OCI-LY7 (cell line): ENCODE measurements at regions not wholly inside any gene's neighbourhood (a gene's known extent, or its start where the extent isn't known, plus 50 kb on each side); places are given as distances from the start of the nearest gene placed in this dataset.
A peak's percentile ranks its signal among the peaks of the same experiment; 100 is the strongest.

Source experiments
- BruUV-seq: library from RNA; stranded (reverse); fragments of 400-500 nt; replicated peaks from 2 replicates; lab custom pipeline; 2021; lab: Mats Ljungman, UMichigan
- CTCF ChIA-PET: fragments of 300-600 bp; sonication (Branson Sonifier 250); formaldehyde crosslinking; loops from one replicate; lab custom pipeline; 2022; ENCODE audit warnings: antibody characterized with exemption; ENCODE audit not compliant: unreplicated experiment; lab: Charles Lee
- POLR2A ChIA-PET: fragments of 300-600 bp; sonication (Branson Sonifier 250); formaldehyde crosslinking; loops from one replicate; lab custom pipeline; 2022; ENCODE audit warnings: antibody characterized with exemption; lab: Charles Lee
- DNase-seq: peaks from one replicate; pipeline ENCODE4 v3.0.0-alpha.2; 2015; ENCODE audit warnings: low spot score
- H2AFZ ChIP-seq: fragments of 200-600 bp; sonication (generic), shearing (Covaris generic); 2 replicates; pipeline ENCODE4 v1.6.1; 2014; ENCODE audit warnings: mild to moderate bottlenecking, antibody characterized with exemption, low read length, moderate library complexity
- H3K27ac ChIP-seq: fragments of 200-600 bp; sonication (generic); 2 replicates; pipeline ENCODE4 v1.5.1; 2014; ENCODE audit warnings: mixed run types, low read depth, mild to moderate bottlenecking, moderate library complexity, low read length, inconsistent platforms; ENCODE audit not compliant: poor library complexity, severe bottlenecking
- H3K36me3 ChIP-seq: fragments of 200-600 bp; sonication (generic); 2 replicates; pipeline ENCODE4 v1.6.1; 2014; ENCODE audit warnings: mild to moderate bottlenecking, antibody characterized with exemption, low read length, moderate library complexity, mixed read lengths; ENCODE audit not compliant: insufficient read depth
- H3K4me1 ChIP-seq: fragments of 200-600 bp; sonication (generic); 2 replicates; pipeline ENCODE4 v1.5.1; 2014; ENCODE audit warnings: mild to moderate bottlenecking, low read length; ENCODE audit not compliant: insufficient read depth, poor library complexity, severe bottlenecking
- H3K4me2 ChIP-seq: fragments of 200-600 bp; sonication (generic); 2 replicates; pipeline ENCODE4 v1.6.1; 2014; ENCODE audit warnings: mild to moderate bottlenecking, low read length
- H3K4me3 ChIP-seq: fragments of 200-600 bp; sonication (generic); 2 replicates; pipeline ENCODE4 v1.5.1; 2014; ENCODE audit warnings: mild to moderate bottlenecking, low read depth, low read length; ENCODE audit not compliant: poor library complexity, severe bottlenecking
- H3K79me2 ChIP-seq: fragments of 200-600 bp; sonication (generic); 2 replicates; pipeline ENCODE4 v1.6.1; 2016; ENCODE audit warnings: low read depth, mild to moderate bottlenecking, low read length, moderate library complexity, mixed read lengths; ENCODE audit not compliant: insufficient read depth
- H3K9me2 ChIP-seq: fragments of 200-600 bp; sonication (generic); 2 replicates; pipeline ENCODE4 v1.6.1; 2016; ENCODE audit warnings: mild to moderate bottlenecking, low read length, mixed read lengths; ENCODE audit not compliant: insufficient read depth
- H3K9me3 ChIP-seq: fragments of 200-600 bp; sonication (generic); 2 replicates; pipeline ENCODE4 v1.6.1; 2014; ENCODE audit warnings: mild to moderate bottlenecking, mixed run types, low read length, mixed read lengths
- H4K20me1 ChIP-seq: fragments of 200-600 bp; sonication (generic); 2 replicates; pipeline ENCODE4 v1.6.1; 2014; ENCODE audit warnings: mild to moderate bottlenecking, antibody characterized with exemption, low read length, moderate library complexity, mixed read lengths; ENCODE audit not compliant: insufficient read depth
- CTCF ChIP-seq: fragments of 200-600 bp; sonication (generic); conservative IDR thresholded peaks from 2 replicates; pipeline ENCODE4 v1.5.1; 2014; ENCODE audit warnings: mild to moderate bottlenecking, antibody characterized with exemption, low read length, moderate library complexity, mixed read lengths
- EZH2phosphoT487 ChIP-seq: fragments of 200-600 bp; sonication (generic); IDR thresholded peaks from 2 replicates; pipeline ENCODE4 v1.6.1; 2018; ENCODE audit warnings: low read depth, borderline replicate concordance, mild to moderate bottlenecking, mixed run types, antibody characterized with exemption, low read length, moderate library complexity, mixed read lengths
- intact Hi-C: fragments of 100-400 bp; cut with micrococcal nuclease; formaldehyde crosslinking; loops from one replicate; pipeline ENCODE4 v1.10.0; 2022; ENCODE audit not compliant: unreplicated experiment

GRCh38 chr17:77037943-77038342 is 102.8 kb upstream of the SEC14L1 start:
- BruUV-seq: no TSS peak

DNA sequence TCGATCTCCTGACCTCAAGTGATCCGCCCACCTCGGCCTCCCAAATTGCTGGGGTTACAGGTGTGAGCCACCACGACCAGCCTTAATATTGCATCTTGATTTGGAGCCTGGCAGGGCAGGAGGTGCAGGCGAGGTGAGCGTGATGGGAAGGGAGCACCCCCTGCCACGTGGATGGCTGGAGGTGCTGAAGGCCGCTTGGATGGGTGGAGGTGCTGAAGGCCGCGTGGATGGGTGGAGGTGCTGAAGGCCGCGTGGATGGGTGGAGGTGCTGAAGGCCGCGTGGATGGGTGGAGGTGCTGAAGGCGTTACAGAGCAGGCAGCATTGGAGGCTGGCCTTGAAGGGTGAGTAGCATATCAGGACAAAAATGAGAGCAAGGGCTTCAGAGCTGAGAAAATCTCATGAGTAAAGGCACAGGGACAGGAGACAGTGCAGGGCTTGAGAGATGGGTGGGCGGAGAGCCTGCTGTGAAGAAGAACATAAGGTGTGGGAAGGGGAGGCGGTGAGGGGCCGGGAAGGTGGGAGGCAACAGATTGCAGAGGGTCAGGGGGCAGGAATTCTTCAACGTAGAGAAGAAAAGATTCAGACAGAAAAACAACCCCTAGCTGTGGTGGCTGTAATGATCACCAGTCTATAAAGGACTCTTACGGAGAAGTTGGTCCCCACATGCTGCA is 101.7 kb upstream of the SEC14L1 start:
- no peaks in the 10 kb centered on the region for H3K9me3 ChIP-seq
- intact Hi-C loops: no loop called here
- CTCF ChIA-PET: no interaction called here
- no peak overlapping the region for H3K27ac ChIP-seq
- peaks cover 44% of the 10 kb centered on the region for H3K4me1 ChIP-seq
- no peaks in the 10 kb centered on the region for H4K20me1 ChIP-seq
- BruUV-seq: no TSS peak
- no peaks in the 10 kb centered on the region for H3K79me2 ChIP-seq
- no peaks in the 10 kb centered on the region for H3K9me2 ChIP-seq
- POLR2A ChIA-PET: interaction anchor here (1.3 kb wide), 1 partner anchor 18 kb away, joined by 7 read pairs; no protein-coding TSS in a partner anchor
- DNase-seq: no peak
- H2AFZ ChIP-seq: no peak overlapping the region
- TF ChIP-seq EZH2phosphoT487: no peak
- TF ChIP-seq CTCF: no peak
- no peak overlapping the region for H3K4me3 ChIP-seq
- no peak overlapping the region for H3K4me2 ChIP-seq
- H3K36me3 ChIP-seq: no peaks in the 10 kb centered on the region

More at GRCh38 chr17:77037943-77038342, 102.8 kb upstream of the SEC14L1 start:
- Histone ChIP-seq H3K4me3 (no peak overlapping the region), H4K20me1 (no peaks in the 10 kb centered on the region), H3K27ac (no peak overlapping the region), H3K4me2 (peak overlapping the region; percentile 72), H2AFZ (peak overlapping the region; percentile 80; the same call in 1 of the 2 replicates), H3K9me2 (no peaks in the 10 kb centered on the region), H3K79me2 (no peaks in the 10 kb centered on the region), H3K9me3 (no peaks in the 10 kb centered on the region), H3K36me3 (no peaks in the 10 kb centered on the region), H3K4me1 (peaks cover 52% of the 10 kb centered on the region)
- intact Hi-C loops: no loop called here
- DNase-seq: peak; percentile 24
- no peak for TF ChIP-seq EZH2phosphoT487
- no peak for TF ChIP-seq CTCF
- POLR2A ChIA-PET: interaction anchor here (1.3 kb wide), 1 partner anchor 17 kb away, joined by 7 read pairs; no protein-coding TSS in a partner anchor
- CTCF ChIA-PET: interaction anchor here (0.8 kb wide), 1 partner anchor 12 kb away, joined by 3 read pairs; no protein-coding TSS in a partner anchor
